HCT116 (cell line): ENCODE measurements at regions not wholly inside any gene's neighbourhood (a gene's known extent, or its start where the extent isn't known, plus 50 kb on each side); places are given as distances from the start of the nearest gene placed in this dataset.

ENCODE experiments used
- ATAC-seq: fragments of 200-7000 bp; cut with Tn5 transposase; 2 replicates; pipeline ENCODE4 v1.9.1; 2020; ENCODE audit warnings: mild to moderate bottlenecking, moderate library complexity
- BruUV-seq: library from RNA; stranded (reverse); fragments of 400-500 nt; replicated peaks from 2 replicates; lab custom pipeline; 2021; lab: Mats Ljungman, UMichigan
- CTCF ChIA-PET: fragments of 300-600 bp; sonication (Branson Sonifier 250); formaldehyde crosslinking; loops from one replicate; lab custom pipeline; 2021; ENCODE audit warnings: antibody characterized with exemption; lab: Charles Lee
- POLR2A ChIA-PET: fragments of 300-600, 350-600 bp; sonication (Branson Sonifier 250); formaldehyde crosslinking; loops from one replicate; lab custom pipeline; 2021; ENCODE audit warnings: antibody characterized with exemption; lab: Charles Lee
- RAD21 ChIA-PET, 2 experiments: fragments of 300-600 bp; sonication (Branson Sonifier 250); formaldehyde crosslinking; loops; one replicate each; lab custom pipeline; 2023; ENCODE audit warnings: low total read pairs in 2 of 2; ENCODE audit not compliant: uncharacterized antibody in 2 of 2, unreplicated experiment in 2 of 2, low non-redundant PET in 1 of 2; lab: Charles Lee
- DNase-seq: peaks from one replicate; pipeline ENCODE4 v3.0.0-alpha.2; 2010; ENCODE audit warnings: low read depth, low spot score
- H2AFZ ChIP-seq: fragments of 200-600 bp; shearing (Covaris generic), sonication (generic); 2 replicates; pipeline ENCODE4 v1.6.1; 2017; ENCODE audit warnings: low read depth, mixed run types, mixed read lengths, antibody characterized with exemption, low read length; ENCODE audit not compliant: poor library complexity, severe bottlenecking
- H3K27ac ChIP-seq: 2 replicates; pipeline ENCODE4 v1.5.1; 2012; ENCODE audit warnings: low read depth, low read length
- H3K27me3 ChIP-seq: fragments of 200-600 bp; sonication (generic); 2 replicates; pipeline ENCODE4 v1.6.1; 2016; ENCODE audit warnings: mixed run types, low read length, mixed read lengths; ENCODE audit not compliant: insufficient read depth
- H3K36me3 ChIP-seq, 2 experiments: fragments of 200-500 bp in 1 of 2; fragments of 200-600 bp in 1 of 2; sonication (Bioruptor generic) in 1 of 2; sonication (generic) in 1 of 2; 2 replicates each; pipeline versions ENCODE4 v1.5.1 to v1.6.1; 2014 to 2016; ENCODE audit warnings: low read length in 2 of 2, inconsistent platforms in 1 of 2, mixed read lengths in 1 of 2, mixed run types in 1 of 2; ENCODE audit not compliant: insufficient read depth in 2 of 2, control insufficient read depth in 1 of 2
- H3K4me1 ChIP-seq, 2 experiments: fragments of 200-600 bp in 1 of 2; sonication (generic) in 1 of 2; 2 replicates each; pipeline versions ENCODE4 v1.5.1 to v1.6.1; 2012 to 2017; ENCODE audit warnings: low read length in 2 of 2, inconsistent platforms in 1 of 2, mild to moderate bottlenecking in 1 of 2, mixed read lengths in 1 of 2, mixed run types in 1 of 2, moderate library complexity in 1 of 2; ENCODE audit not compliant: insufficient read depth in 2 of 2, control insufficient read depth in 1 of 2
- H3K4me2 ChIP-seq: fragments of 200-600 bp; sonication (generic); 2 replicates; pipeline ENCODE4 v1.6.1; 2017; ENCODE audit warnings: mixed run types, low read length, mixed read lengths
- H3K4me3 ChIP-seq, 2 experiments: fragments of 200-600 bp in 1 of 2; sonication (generic) in 1 of 2; replicated peaks in 1 of 2; 2 replicates each; pipeline ENCODE4 v1.5.1; 2011 to 2016; ENCODE audit warnings: low read length in 2 of 2, control low read depth in 1 of 2, low read depth in 1 of 2, mild to moderate bottlenecking in 1 of 2, mixed read lengths in 1 of 2, mixed run types in 1 of 2
- H3K79me2 ChIP-seq: fragments of 200-600 bp; sonication (generic); 2 replicates; pipeline ENCODE4 v1.6.1; 2017; ENCODE audit warnings: mild to moderate bottlenecking, mixed run types, low read length, moderate library complexity, mixed read lengths; ENCODE audit not compliant: insufficient read depth
- H3K9ac ChIP-seq: fragments of 200-600 bp; sonication (generic); 2 replicates; pipeline ENCODE4 v1.6.1; 2016; ENCODE audit warnings: low read length, mixed read lengths
- H3K9me2 ChIP-seq: fragments of 200-600 bp; sonication (generic), shearing (Covaris generic); 2 replicates; pipeline ENCODE4 v1.6.1; 2017; ENCODE audit warnings: mixed run types, mild to moderate bottlenecking, moderate library complexity; ENCODE audit not compliant: insufficient read depth
- H3K9me3 ChIP-seq, 2 experiments: fragments of 200-500 bp in 1 of 2; fragments of 200-600 bp in 1 of 2; sonication (Bioruptor generic) in 1 of 2; sonication (generic) in 1 of 2; 2 replicates each; pipeline ENCODE4 v1.6.1; 2014 to 2017; ENCODE audit warnings: low read length in 2 of 2, mixed read lengths in 2 of 2, inconsistent platforms in 1 of 2, low read depth in 1 of 2, mild to moderate bottlenecking in 1 of 2, mixed run types in 1 of 2, moderate library complexity in 1 of 2; ENCODE audit not compliant: control insufficient read depth in 1 of 2, insufficient read depth in 1 of 2
- H4K20me1 ChIP-seq: fragments of 200-600 bp; sonication (generic), shearing (Covaris generic); 2 replicates; pipeline ENCODE4 v1.6.1; 2017; ENCODE audit warnings: mixed run types, mild to moderate bottlenecking, moderate library complexity; ENCODE audit not compliant: insufficient read depth
- CEBPB ChIP-seq: IDR thresholded peaks from 2 replicates; pipeline ENCODE4 v1.6.1; 2012; ENCODE audit warnings: low read depth
- EGR1 ChIP-seq: IDR thresholded peaks from 2 replicates; pipeline ENCODE4 v1.6.1; 2012; ENCODE audit warnings: low read depth
- JUND ChIP-seq: IDR thresholded peaks from 2 replicates; pipeline ENCODE4 v1.6.1; 2012
- SRF ChIP-seq: IDR thresholded peaks from 2 replicates; pipeline ENCODE4 v1.6.1; 2012; ENCODE audit warnings: low read depth
- TCF7L2 ChIP-seq: IDR thresholded peaks from 2 replicates; pipeline ENCODE4 v1.7.0; 2011; ENCODE audit warnings: borderline replicate concordance, inconsistent platforms; ENCODE audit not compliant: insufficient read depth, insufficient read length; ENCODE audit errors: extremely low read depth
- YY1 ChIP-seq: IDR thresholded peaks from 2 replicates; pipeline ENCODE4 v1.6.1; 2011; ENCODE audit warnings: low read length, low read depth, moderate library complexity, mild to moderate bottlenecking; ENCODE audit not compliant: insufficient replicate concordance; ENCODE audit errors: extremely low read depth
- intact Hi-C: fragments of 100-400 bp; cut with micrococcal nuclease; formaldehyde crosslinking; loops from 2 replicates; pipeline ENCODE4 v1.10.0; 2022

DNA sequence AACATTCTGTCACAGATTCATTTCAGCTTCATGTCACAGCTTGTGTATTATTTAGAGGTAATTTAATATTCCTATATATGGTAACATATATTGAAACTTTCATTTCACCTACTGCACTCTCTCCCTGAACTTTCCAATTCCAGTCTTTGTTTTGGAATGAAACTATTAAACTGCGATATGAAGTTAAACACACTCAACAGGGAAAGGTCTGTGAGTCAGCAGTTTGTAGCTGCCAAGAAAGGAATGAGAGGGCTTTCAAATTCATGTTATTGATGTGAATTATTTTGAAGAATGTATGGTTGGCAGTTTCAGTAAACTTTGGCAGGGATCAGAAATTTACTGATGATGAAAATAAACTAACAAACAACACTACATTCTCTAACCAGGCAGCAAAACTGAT is 148.3 kb downstream of the HNMT start:
- ChIA-PET POLR2A (no interaction called here), RAD21 (no interaction called here), CTCF (no interaction called here)
- peaks cover 0 to 3% of the 10 kb centered on the region in 2 experiments; a peak in 2 of 4 replicates for H3K4me1 ChIP-seq
- no peaks in the 10 kb centered on the region for H3K9me2 ChIP-seq
- H3K79me2 ChIP-seq: no peaks in the 10 kb centered on the region
- TF ChIP-seq TCF7L2: no peak
- no peak for TF ChIP-seq YY1
- no peak for TF ChIP-seq JUND
- no peak for TF ChIP-seq SRF
- no peak for TF ChIP-seq CEBPB
- H3K4me3 ChIP-seq: no peak overlapping the region
- BruUV-seq: no TSS peak
- no peaks in the 10 kb centered on the region for H4K20me1 ChIP-seq
- no peak overlapping the region for H2AFZ ChIP-seq
- ATAC-seq (no peak), DNase-seq (no peak)
- no peak overlapping the region for H3K27ac ChIP-seq
- H3K4me2 ChIP-seq: no peak overlapping the region
- intact Hi-C loops: loop anchor here (10.0 kb wide), 1 partner anchor 672 kb away; the partner anchor contains the start of gene NXPH2
- no peaks in the 10 kb centered on the region for H3K9me3 ChIP-seq
- no peaks in the 10 kb centered on the region for H3K36me3 ChIP-seq
- no peak overlapping the region for H3K9ac ChIP-seq
- H3K27me3 ChIP-seq: no peaks in the 10 kb centered on the region

DNA sequence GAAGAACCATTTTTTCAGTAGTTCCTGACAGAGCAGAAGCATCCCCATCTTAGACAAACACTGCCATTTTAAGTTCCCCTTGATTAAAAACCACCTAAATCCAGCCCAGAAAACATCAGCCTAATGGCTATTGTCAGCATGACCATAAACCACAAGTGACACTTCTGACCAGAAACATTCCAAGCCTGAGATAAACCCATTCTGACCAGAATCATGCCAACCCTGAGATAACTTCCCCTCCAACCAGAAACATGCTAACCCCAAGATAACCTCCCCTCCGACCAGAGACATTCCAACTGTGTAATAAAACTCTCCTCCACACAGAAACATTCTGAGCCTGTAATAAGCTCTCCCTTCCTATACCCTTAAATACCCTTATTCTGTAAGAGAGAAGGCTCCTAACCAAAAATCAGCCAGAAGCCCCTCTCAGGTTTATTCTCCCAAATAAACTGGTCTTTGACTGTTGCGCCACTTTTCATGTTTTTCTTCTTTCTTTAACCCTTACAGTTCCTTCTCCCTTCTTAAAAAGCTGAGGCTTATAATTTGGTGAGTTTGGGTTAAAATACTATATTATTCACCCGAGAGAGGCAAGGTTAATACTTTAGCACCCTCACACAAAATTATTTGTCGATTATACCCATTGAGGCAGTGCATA is 149.7 kb downstream of the HNMT start:
- H3K9me3 ChIP-seq: no peaks in the 10 kb centered on the region
- POLR2A ChIA-PET: no interaction called here
- DNase-seq: no peak
- no peak overlapping the region for H3K9ac ChIP-seq
- no peak overlapping the region for H3K4me3 ChIP-seq
- no peaks in the 10 kb centered on the region for H3K36me3 ChIP-seq
- no peak overlapping the region for H2AFZ ChIP-seq
- no peak for TF ChIP-seq EGR1
- TF ChIP-seq, all 23 proteins: peak for 0
- Histone ChIP-seq H3K4me2 (no peak overlapping the region), H3K79me2 (no peaks in the 10 kb centered on the region), H3K9me2 (no peaks in the 10 kb centered on the region), H3K27ac (no peak overlapping the region), H3K4me1 (no peaks in the 10 kb centered on the region), H3K27me3 (no peaks in the 10 kb centered on the region), H4K20me1 (no peaks in the 10 kb centered on the region)
- ChIA-PET RAD21 (no interaction called here), CTCF (no interaction called here)
- no TSS peak for BruUV-seq
- intact Hi-C loops: loop anchor here (10.0 kb wide), 1 partner anchor 671 kb away; the partner anchor contains the start of gene NXPH2
- ATAC-seq: no peak
